SU-DHL-6 (cell line): ENCODE measurements at regions not wholly inside any gene's neighbourhood (a gene's known extent, or its start where the extent isn't known, plus 50 kb on each side); places are given as distances from the start of the nearest gene placed in this dataset.

Experiments
- H2AFZ ChIP-seq: fragments of 200-600 bp; sonication (generic); 2 replicates; pipeline ENCODE4 v1.6.1; 2014; ENCODE audit warnings: low read depth, mild to moderate bottlenecking, moderate library complexity, mixed read lengths, antibody characterized with exemption, low read length; ENCODE audit not compliant: severe bottlenecking
- H3F3A ChIP-seq: fragments of 200-600 bp; shearing (Covaris generic); 2 replicates; pipeline ENCODE4 v1.6.0; 2016; ENCODE audit warnings: antibody characterized with exemption, mild to moderate bottlenecking; ENCODE audit not compliant: insufficient read depth
- H3K27ac ChIP-seq: fragments of 200-600 bp; sonication (generic); 2 replicates; pipeline ENCODE4 v1.5.1; 2016; ENCODE audit warnings: low read depth, mild to moderate bottlenecking, low read length, moderate library complexity, mixed read lengths
- H3K27me3 ChIP-seq: fragments of 200-600 bp; sonication (generic), shearing (Covaris generic); 2 replicates; pipeline ENCODE4 v1.6.0; 2014; ENCODE audit warnings: mild to moderate bottlenecking, low read length
- H3K36me3 ChIP-seq: fragments of 200-600 bp; sonication (generic); 2 replicates; pipeline ENCODE4 v1.6.1; 2014; ENCODE audit warnings: mild to moderate bottlenecking, low read length, mixed read lengths
- H3K4me2 ChIP-seq: fragments of 300-600, 200-600 bp; shearing (Covaris generic), sonication (generic); 2 replicates; pipeline ENCODE4 v1.6.0; 2014; ENCODE audit warnings: low read length, low read depth, mild to moderate bottlenecking; ENCODE audit not compliant: poor library complexity, severe bottlenecking
- H3K4me3 ChIP-seq: fragments of 200-600 bp; sonication (generic); 2 replicates; pipeline ENCODE4 v1.5.1; 2014; ENCODE audit warnings: antibody characterized with exemption, low read length, mild to moderate bottlenecking, mixed read lengths; ENCODE audit not compliant: insufficient read depth, poor library complexity, severe bottlenecking
- H3K79me2 ChIP-seq: fragments of 200-600 bp; sonication (generic); 2 replicates; pipeline ENCODE4 v1.6.1; 2014; ENCODE audit warnings: mild to moderate bottlenecking, low read length, moderate library complexity; ENCODE audit not compliant: insufficient read depth
- H3K9ac ChIP-seq: fragments of 200-600 bp; sonication (generic); 2 replicates; pipeline ENCODE4 v1.7.0; 2014; ENCODE audit warnings: mild to moderate bottlenecking, low read length
- H3K9me2 ChIP-seq: fragments of 200-600 bp; sonication (generic); replicated peaks from 2 replicates; pipeline ENCODE4 v1.6.1; 2014; ENCODE audit warnings: low read length; ENCODE audit not compliant: insufficient read depth
- H3K9me3 ChIP-seq: fragments of 200-600 bp; sonication (generic); 2 replicates; pipeline ENCODE4 v1.6.1; 2014; ENCODE audit warnings: low read length, mixed read lengths; ENCODE audit not compliant: insufficient read depth
- H4K20me1 ChIP-seq: fragments of 200-600 bp; sonication (generic); 2 replicates; pipeline ENCODE4 v1.6.1; 2014; ENCODE audit warnings: low read depth, mild to moderate bottlenecking, antibody characterized with exemption, low read length, moderate library complexity, mixed read lengths
- CTCF ChIP-seq: fragments of 200-600 bp; sonication (generic); IDR thresholded peaks from one replicate; pipeline ENCODE4 v1.5.1; 2017; ENCODE audit warnings: antibody characterized with exemption, mild to moderate bottlenecking, low read length, moderate library complexity; ENCODE audit not compliant: insufficient read depth, poor library complexity, severe bottlenecking
- EZH2phosphoT487 ChIP-seq: fragments of 200-600 bp; sonication (generic), shearing (Covaris generic); conservative IDR thresholded peaks from 2 replicates; pipeline ENCODE4 v1.6.1; 2018; ENCODE audit warnings: mild to moderate bottlenecking, antibody characterized with exemption, low read length, moderate library complexity, mixed read lengths

- Histone ChIP-seq H3K27ac (no peak overlapping the region), H3K9me3 (no peaks in the 10 kb centered on the region), H4K20me1 (no peaks in the 10 kb centered on the region), H3K9ac (no peak overlapping the region), H3K9me2 (no peaks in the 10 kb centered on the region), H3K27me3 (no peaks in the 10 kb centered on the region), H3F3A (no peaks in the 10 kb centered on the region), H3K4me2 (no peak overlapping the region), H3K36me3 (no peaks in the 10 kb centered on the region), H3K4me3 (no peak overlapping the region), H2AFZ (no peak overlapping the region), H3K79me2 (no peaks in the 10 kb centered on the region)
- TF ChIP-seq EZH2phosphoT487 (no peak), CTCF (no peak)
These were observed 98.2 kb upstream of the NUDT7 start for GRCh38 chr16:77624085-77624484.

- no peaks in the 10 kb centered on the region for H3K9me3 ChIP-seq
- TF ChIP-seq CTCF (no peak), EZH2phosphoT487 (no peak)
- H2AFZ ChIP-seq = no peak overlapping the region
- no peak overlapping the region for H3K4me3 ChIP-seq
- H3K27me3 ChIP-seq = no peaks in the 10 kb centered on the region
- no peak overlapping the region for H3K27ac ChIP-seq
- H3K9me2 ChIP-seq = no peaks in the 10 kb centered on the region
- no peak overlapping the region for H3K9ac ChIP-seq
- H3K4me2 ChIP-seq = no peak overlapping the region
- no peaks in the 10 kb centered on the region for H4K20me1 ChIP-seq
- no peaks in the 10 kb centered on the region for H3K79me2 ChIP-seq
- H3F3A ChIP-seq = no peaks in the 10 kb centered on the region
- no peaks in the 10 kb centered on the region for H3K36me3 ChIP-seq
These were observed 85.7 kb upstream of the NUDT7 start for GRCh38 chr16:77636615-77637014.

GRCh38 chr16:77637940-77638339 lies 84.4 kb upstream of the NUDT7 start:
- H3K4me2 ChIP-seq = no peak overlapping the region
- H4K20me1 ChIP-seq = no peaks in the 10 kb centered on the region
- no peaks in the 10 kb centered on the region for H3K36me3 ChIP-seq
- H2AFZ ChIP-seq = no peak overlapping the region
- H3K27me3 ChIP-seq = no peaks in the 10 kb centered on the region
- H3K9ac ChIP-seq = no peak overlapping the region
- TF ChIP-seq EZH2phosphoT487 = no peak
- no peak for TF ChIP-seq CTCF
- H3K79me2 ChIP-seq = no peaks in the 10 kb centered on the region
- no peaks in the 10 kb centered on the region for H3F3A ChIP-seq
- no peaks in the 10 kb centered on the region for H3K9me3 ChIP-seq
- H3K9me2 ChIP-seq = no peaks in the 10 kb centered on the region
- H3K4me3 ChIP-seq = no peak overlapping the region
- H3K27ac ChIP-seq = no peak overlapping the region
